Panc1 (cell line): ENCODE measurements at regions not wholly inside any gene's neighbourhood (a gene's known extent, or its start where the extent isn't known, plus 50 kb on each side); places are given as distances from the start of the nearest gene placed in this dataset.

Source experiments
- POLR2AphosphoS5 ChIP-seq: IDR thresholded peaks from 2 replicates; pipeline ENCODE4 v1.6.1; 2012; ENCODE audit warnings: mild to moderate bottlenecking, low read depth, low read length, moderate library complexity
- SIN3A ChIP-seq: IDR thresholded peaks from 2 replicates; pipeline ENCODE4 v1.6.1; 2012; ENCODE audit warnings: low read depth, mild to moderate bottlenecking, low read length, moderate library complexity, borderline replicate concordance; ENCODE audit not compliant: insufficient read depth
- TCF7L2 ChIP-seq: IDR thresholded peaks from 2 replicates; pipeline ENCODE4 v1.6.1; 2011; ENCODE audit warnings: mild to moderate bottlenecking, low read depth, low read length, inconsistent platforms
- TF ChIP-seq, protein P1 (sequence below): fragments of 450-650 bp; IDR thresholded peaks from 2 replicates; pipeline ENCODE4 v1.5.1; 2017; ENCODE audit warnings: mild to moderate bottlenecking

DNA sequence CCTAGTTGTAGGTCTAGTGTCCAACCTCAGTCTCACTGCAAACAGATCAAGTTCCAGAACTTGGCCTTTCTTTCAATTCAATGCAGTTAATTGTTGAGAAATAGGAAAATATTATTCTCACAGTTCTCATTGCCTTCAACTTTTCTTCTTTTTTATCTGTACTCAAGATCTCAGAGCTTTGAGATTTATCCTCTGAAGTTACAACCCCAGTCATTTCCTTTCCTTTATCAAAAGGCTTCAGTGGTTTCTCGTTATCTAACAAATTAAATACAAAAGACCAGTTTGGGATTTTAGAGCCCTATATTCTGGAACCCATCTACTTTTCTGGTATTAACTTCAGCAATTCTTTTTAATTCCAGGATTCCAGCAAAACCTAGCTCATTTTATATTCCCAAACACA lies 130.2 kb downstream of the TMA16 start:
- TF ChIP-seq, protein P1, sequence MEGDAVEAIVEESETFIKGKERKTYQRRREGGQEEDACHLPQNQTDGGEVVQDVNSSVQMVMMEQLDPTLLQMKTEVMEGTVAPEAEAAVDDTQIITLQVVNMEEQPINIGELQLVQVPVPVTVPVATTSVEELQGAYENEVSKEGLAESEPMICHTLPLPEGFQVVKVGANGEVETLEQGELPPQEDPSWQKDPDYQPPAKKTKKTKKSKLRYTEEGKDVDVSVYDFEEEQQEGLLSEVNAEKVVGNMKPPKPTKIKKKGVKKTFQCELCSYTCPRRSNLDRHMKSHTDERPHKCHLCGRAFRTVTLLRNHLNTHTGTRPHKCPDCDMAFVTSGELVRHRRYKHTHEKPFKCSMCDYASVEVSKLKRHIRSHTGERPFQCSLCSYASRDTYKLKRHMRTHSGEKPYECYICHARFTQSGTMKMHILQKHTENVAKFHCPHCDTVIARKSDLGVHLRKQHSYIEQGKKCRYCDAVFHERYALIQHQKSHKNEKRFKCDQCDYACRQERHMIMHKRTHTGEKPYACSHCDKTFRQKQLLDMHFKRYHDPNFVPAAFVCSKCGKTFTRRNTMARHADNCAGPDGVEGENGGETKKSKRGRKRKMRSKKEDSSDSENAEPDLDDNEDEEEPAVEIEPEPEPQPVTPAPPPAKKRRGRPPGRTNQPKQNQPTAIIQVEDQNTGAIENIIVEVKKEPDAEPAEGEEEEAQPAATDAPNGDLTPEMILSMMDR = no peak
- TF ChIP-seq POLR2AphosphoS5 (no peak), SIN3A (no peak), TCF7L2 (no peak)
